ENCODE measurements at regions not wholly inside any gene's neighbourhood (a gene's known extent, or its start where the extent isn't known, plus 50 kb on each side); places are given as distances from the start of the nearest gene placed in this dataset.

DNA sequence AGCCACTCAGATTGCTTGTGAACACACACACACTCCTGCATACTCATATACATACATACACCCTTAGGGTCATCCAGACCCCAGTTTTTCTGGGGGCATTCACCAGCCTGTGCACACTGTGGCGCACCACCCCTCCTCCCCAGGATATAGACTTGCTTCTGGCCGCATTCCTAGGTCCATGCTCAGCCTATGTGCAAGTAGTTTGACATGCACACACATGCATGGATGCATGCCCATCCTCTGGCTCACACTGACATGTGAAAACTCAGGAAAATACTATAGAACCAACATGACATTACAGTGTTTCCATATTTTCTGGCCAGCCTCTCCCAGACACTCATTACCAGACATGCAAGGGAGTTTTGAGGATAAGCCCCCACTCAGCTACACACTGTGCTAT lies 79.3 kb upstream of the POLG start:
- Histone ChIP-seq H3K4me1 (peaks cover 0 to 19% of the 10 kb centered on the region in 2 donors), H3K9me3 (no peaks in the 10 kb centered on the region), H3K36me3 (no peaks in the 10 kb centered on the region), H3K27me3 (peaks cover 31 to 61% of the 10 kb centered on the region in 2 donors), H3K4me3 (no peak overlapping the region), H3K27ac (no peak overlapping the region)
- TF ChIP-seq, protein P1, sequence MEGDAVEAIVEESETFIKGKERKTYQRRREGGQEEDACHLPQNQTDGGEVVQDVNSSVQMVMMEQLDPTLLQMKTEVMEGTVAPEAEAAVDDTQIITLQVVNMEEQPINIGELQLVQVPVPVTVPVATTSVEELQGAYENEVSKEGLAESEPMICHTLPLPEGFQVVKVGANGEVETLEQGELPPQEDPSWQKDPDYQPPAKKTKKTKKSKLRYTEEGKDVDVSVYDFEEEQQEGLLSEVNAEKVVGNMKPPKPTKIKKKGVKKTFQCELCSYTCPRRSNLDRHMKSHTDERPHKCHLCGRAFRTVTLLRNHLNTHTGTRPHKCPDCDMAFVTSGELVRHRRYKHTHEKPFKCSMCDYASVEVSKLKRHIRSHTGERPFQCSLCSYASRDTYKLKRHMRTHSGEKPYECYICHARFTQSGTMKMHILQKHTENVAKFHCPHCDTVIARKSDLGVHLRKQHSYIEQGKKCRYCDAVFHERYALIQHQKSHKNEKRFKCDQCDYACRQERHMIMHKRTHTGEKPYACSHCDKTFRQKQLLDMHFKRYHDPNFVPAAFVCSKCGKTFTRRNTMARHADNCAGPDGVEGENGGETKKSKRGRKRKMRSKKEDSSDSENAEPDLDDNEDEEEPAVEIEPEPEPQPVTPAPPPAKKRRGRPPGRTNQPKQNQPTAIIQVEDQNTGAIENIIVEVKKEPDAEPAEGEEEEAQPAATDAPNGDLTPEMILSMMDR (IDR thresholded peaks at IDR 0.05): no peak
- DNase-seq (ENCODE audit: low spot score): no peak

GRCh38 chr15:89412905-89413411 lies 78.3 kb upstream of the POLG start:
- no peak overlapping the region for H3K27ac ChIP-seq
- no peak for DNase-seq (ENCODE audit: low spot score)
- H3K4me1 ChIP-seq: peaks cover 0 to 29% of the 10 kb centered on the region in 2 donors
- peaks cover 36 to 57% of the 10 kb centered on the region in 2 donors for H3K27me3 ChIP-seq
- TF ChIP-seq, protein P1 (IDR thresholded peaks at IDR 0.05): no peak
- no peaks in the 10 kb centered on the region for H3K9me3 ChIP-seq
- no peaks in the 10 kb centered on the region for H3K36me3 ChIP-seq
- H3K4me3 ChIP-seq: no peak overlapping the region

GRCh38 chr15:89410039-89410435 lies 75.4 kb upstream of the POLG start:
- H3K36me3 ChIP-seq: no peaks in the 10 kb centered on the region
- no peak overlapping the region for H3K27ac ChIP-seq
- H3K27me3 ChIP-seq: peaks cover 46 to 70% of the 10 kb centered on the region in 2 donors
- peaks cover 0 to 49% of the 10 kb centered on the region in 2 donors for H3K4me1 ChIP-seq
- no peaks in the 10 kb centered on the region for H3K9me3 ChIP-seq
- DNase-seq (ENCODE audit: low spot score): no peak
- TF ChIP-seq, protein P1 (IDR thresholded peaks at IDR 0.05): no peak
- H3K4me3 ChIP-seq: no peak overlapping the region

DNA sequence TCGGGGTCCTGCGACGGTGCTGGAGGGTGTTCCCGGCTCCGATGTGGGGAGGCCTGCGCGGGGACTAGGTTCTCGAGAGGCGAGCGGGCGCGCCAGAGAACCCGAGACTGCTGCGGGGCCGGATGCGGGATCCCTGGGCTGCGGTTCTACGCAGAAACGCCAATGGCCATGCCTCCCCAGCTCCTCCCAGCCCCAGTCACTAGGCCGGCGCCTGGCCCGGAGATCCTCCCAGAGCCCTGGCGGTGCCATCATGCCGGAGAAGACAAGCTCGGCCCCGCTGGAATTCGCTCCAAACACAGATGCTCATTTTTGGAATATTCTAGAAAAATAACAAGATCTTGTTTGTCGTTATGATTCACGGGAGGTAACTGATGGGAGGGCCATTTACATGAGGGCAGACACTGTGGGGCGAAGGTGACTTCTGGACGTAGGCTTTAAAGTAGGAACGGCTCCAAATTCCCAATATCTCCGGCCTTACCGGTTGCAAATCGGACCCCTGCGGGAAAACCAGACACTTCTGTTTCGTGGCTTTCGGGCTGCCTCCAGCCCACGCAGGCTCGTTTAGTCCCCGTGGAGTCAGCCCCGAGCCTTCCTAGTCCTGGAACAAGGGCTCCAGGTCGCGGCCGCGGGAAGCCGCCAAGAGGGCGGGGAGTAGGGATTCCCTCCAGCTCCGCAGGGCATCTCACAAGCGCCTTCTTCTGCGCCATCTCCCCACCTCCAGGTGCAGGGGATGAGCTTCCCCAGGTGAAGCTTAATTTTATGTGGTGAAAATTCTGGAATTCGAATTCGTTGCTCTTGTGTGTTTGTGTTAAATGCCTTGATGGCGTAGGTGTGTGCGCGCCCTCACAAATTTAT lies 74.8 kb upstream of the POLG start:
- Histone ChIP-seq H3K27me3 (peaks cover 46 to 73% of the 10 kb centered on the region in 2 donors), H3K4me3 (peak overlapping the region in 1 of 2 donors; percentile 29), H3K9me3 (no peaks in the 10 kb centered on the region), H3K4me1 (peaks cover 0 to 49% of the 10 kb centered on the region in 2 donors), H3K36me3 (no peaks in the 10 kb centered on the region), H3K27ac (no peak overlapping the region)
- DNase-seq (ENCODE audit: low spot score): no peak
- TF ChIP-seq, protein P1 (IDR thresholded peaks at IDR 0.05): no peak

- Histone ChIP-seq H3K4me1 (peaks cover 0 to 49% of the 10 kb centered on the region in 2 donors), H3K27me3 (peaks cover 46 to 73% of the 10 kb centered on the region in 2 donors), H3K9me3 (no peaks in the 10 kb centered on the region), H3K4me3 (peak overlapping the region in 1 of 2 donors; percentile 29), H3K36me3 (no peaks in the 10 kb centered on the region), H3K27ac (no peak overlapping the region)
- TF ChIP-seq, protein P1 (IDR thresholded peaks at IDR 0.05): no peak
- no peak for DNase-seq (ENCODE audit: low spot score)
Observed at GRCh38 chr15:89408372-89409183, 74.0 kb upstream of the POLG start.

Measured in right atrium auricular region (tissue), 2 donors.